BE2C (cell line): ENCODE measurements at regions not wholly inside any gene's neighbourhood (a gene's known extent, or its start where the extent isn't known, plus 50 kb on each side); places are given as distances from the start of the nearest gene placed in this dataset.
A peak's percentile ranks its signal among the peaks of the same experiment; 100 is the strongest.

Source experiments
- DNase-seq: peaks from one replicate; pipeline ENCODE4 v3.0.0-alpha.2; 2020
- H3K27me3 ChIP-seq: fragments of 250-450 bp; sonication (Bioruptor Pico); 2 replicates; pipeline ENCODE4 v1.5.1; 2020; ENCODE audit warnings: mild to moderate bottlenecking
- H3K36me3 ChIP-seq: fragments of 250-450 bp; sonication (Bioruptor Pico); 2 replicates; pipeline ENCODE4 v1.5.1; 2020; ENCODE audit warnings: mild to moderate bottlenecking
- H3K4me1 ChIP-seq: fragments of 250-450 bp; sonication (Bioruptor Pico); 2 replicates; pipeline ENCODE4 v1.5.1; 2020
- H3K4me3 ChIP-seq: 2 replicates; pipeline ENCODE4 v1.5.1; 2011; ENCODE audit warnings: low read depth, low read length
- H3K9me3 ChIP-seq: fragments of 250-450 bp; sonication (Bioruptor Pico); 2 replicates; pipeline ENCODE4 v1.5.1; 2020
- CTCF ChIP-seq: IDR thresholded peaks from 2 replicates; pipeline ENCODE4 v1.5.1; 2012; ENCODE audit warnings: mild to moderate bottlenecking, low read depth, low read length

GRCh38 chr2:100645695-100646429 is 83.1 kb downstream of the PDCL3 start:
- Histone ChIP-seq H3K4me1 (no peaks in the 10 kb centered on the region), H3K9me3 (no peaks in the 10 kb centered on the region), H3K36me3 (no peaks in the 10 kb centered on the region), H3K27me3 (no peaks in the 10 kb centered on the region), H3K4me3 (no peak overlapping the region)
- TF ChIP-seq CTCF, result no peak
- DNase-seq, result no peak

DNA sequence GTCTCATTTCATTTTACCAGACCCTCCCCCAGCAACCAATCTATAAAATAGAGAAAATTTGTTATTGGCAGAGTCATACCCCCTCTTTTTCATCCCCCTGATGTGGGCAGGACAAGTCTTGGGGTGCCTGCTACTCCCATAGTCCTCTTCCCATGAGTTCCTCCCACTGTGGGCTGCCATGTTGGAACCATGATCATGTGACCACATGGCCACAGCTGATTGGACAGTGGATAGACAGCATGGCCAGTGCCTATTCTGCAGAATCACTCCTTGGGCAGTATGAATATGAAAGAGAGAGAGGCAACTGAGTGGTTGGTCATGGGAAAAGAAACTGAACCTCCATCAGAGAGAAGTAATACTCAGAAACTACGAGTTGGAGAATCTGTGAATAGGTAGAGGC is 84.9 kb downstream of the PDCL3 start:
- Histone ChIP-seq H3K4me1 (no peaks in the 10 kb centered on the region), H3K9me3 (no peaks in the 10 kb centered on the region), H3K27me3 (no peaks in the 10 kb centered on the region), H3K4me3 (no peak overlapping the region), H3K36me3 (no peaks in the 10 kb centered on the region)
- no peak for TF ChIP-seq CTCF
- peak; percentile 10 for DNase-seq

DNA sequence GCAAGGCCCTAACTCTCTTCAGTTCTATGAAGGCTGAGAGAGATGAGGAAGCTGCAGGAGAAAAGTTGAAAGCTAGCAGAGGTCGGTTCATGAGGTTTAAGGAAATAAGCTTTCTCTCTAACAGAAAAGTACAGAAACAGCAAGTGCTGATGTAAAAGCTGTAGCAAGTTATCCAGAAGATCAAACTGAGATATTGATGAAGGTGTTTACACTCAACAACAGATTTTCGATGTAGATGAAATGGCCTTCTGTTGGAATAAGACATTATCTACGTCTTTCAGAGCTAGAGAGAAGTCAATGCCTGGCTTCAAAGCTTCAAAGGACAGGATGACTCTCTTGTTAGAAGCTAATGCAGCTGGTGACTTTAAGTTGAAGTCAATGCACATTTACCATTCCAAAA is 87.4 kb downstream of the PDCL3 start:
- H3K4me1 ChIP-seq, result no peaks in the 10 kb centered on the region
- no peaks in the 10 kb centered on the region for H3K9me3 ChIP-seq
- no peaks in the 10 kb centered on the region for H3K27me3 ChIP-seq
- no peak for DNase-seq
- no peaks in the 10 kb centered on the region for H3K36me3 ChIP-seq
- no peak for TF ChIP-seq CTCF
- no peak overlapping the region for H3K4me3 ChIP-seq

DNA sequence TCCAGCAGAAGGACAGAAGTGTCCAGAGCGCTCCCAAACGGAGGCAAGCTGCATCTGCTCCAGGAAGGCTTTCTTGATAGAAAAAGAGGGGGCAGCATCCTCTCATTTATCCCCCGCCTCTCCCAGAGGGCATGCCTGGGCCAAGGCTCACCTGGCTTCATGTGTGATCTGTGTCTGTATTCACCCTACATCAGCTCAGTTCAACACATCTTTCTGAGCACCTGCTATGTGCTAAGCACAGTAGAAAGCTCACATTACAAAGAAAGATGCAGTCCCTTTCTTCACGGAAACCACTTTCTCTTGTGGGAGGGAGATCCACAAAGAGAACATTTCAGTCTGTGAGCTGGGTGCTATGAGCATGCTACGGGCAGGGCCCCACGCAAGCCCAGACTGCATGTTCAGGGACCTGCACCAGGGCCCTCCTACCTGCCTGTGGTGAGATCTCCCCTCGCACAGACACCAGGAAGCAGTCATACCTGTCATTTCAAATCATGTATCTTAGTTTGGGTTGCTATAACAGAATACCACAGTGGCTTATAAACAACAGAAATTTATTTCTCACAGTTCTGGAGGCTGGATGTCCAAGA is 90.7 kb downstream of the PDCL3 start:
- H3K36me3 ChIP-seq, result no peaks in the 10 kb centered on the region
- no peak overlapping the region for H3K4me3 ChIP-seq
- no peak for DNase-seq
- no peaks in the 10 kb centered on the region for H3K9me3 ChIP-seq
- no peaks in the 10 kb centered on the region for H3K27me3 ChIP-seq
- H3K4me1 ChIP-seq, result no peaks in the 10 kb centered on the region
- no peak for TF ChIP-seq CTCF

GRCh38 chr2:100654611-100655010 is 91.8 kb downstream of the PDCL3 start:
- Histone ChIP-seq H3K9me3 (no peaks in the 10 kb centered on the region), H3K27me3 (no peaks in the 10 kb centered on the region), H3K4me1 (no peaks in the 10 kb centered on the region), H3K36me3 (no peaks in the 10 kb centered on the region), H3K4me3 (no peak overlapping the region)
- no peak for DNase-seq
- no peak for TF ChIP-seq CTCF

DNA sequence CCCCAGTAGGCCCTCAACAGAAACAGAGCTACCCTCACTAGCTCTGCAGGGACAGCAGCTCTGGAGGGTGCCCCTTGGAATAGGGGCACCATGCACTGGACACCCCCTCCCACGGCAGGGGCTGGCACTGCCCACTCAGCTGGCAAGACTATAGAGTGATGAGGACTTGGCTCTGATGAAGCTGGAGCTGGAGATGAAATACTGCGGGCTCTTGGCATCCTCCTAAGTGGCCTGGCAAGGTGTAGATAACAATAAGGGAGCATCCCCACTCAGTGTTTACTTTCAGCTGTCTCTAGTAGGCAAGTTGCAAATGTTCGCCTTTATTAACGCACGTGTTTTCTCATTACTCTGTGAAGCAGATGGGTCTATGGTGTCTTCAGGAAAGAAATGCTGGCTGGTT is 92.7 kb downstream of the PDCL3 start:
- Histone ChIP-seq H3K4me3 (no peak overlapping the region), H3K9me3 (no peaks in the 10 kb centered on the region), H3K36me3 (no peaks in the 10 kb centered on the region), H3K4me1 (no peaks in the 10 kb centered on the region), H3K27me3 (no peaks in the 10 kb centered on the region)
- TF ChIP-seq CTCF, result no peak
- no peak for DNase-seq
